IMR-90 (cell line): ENCODE measurements at regions not wholly inside any gene's neighbourhood (a gene's known extent, or its start where the extent isn't known, plus 50 kb on each side); places are given as distances from the start of the nearest gene placed in this dataset.

Experiments
- ATAC-seq: fragments of 200-7000 bp; cut with Tn5 transposase; 2 replicates; pipeline ENCODE4 v1.9.1; 2020; ENCODE audit warnings: low read depth, mild to moderate bottlenecking, moderate library complexity
- BruUV-seq: library from RNA; stranded (reverse); fragments of 400-500 nt; replicated peaks from 2 replicates; lab custom pipeline; 2021; lab: Mats Ljungman, UMichigan
- CTCF ChIA-PET: fragments of 300-600 bp; formaldehyde crosslinking; extraction: SDS; loops from one replicate; lab custom pipeline; 2021; ENCODE audit warnings: antibody characterized with exemption; lab: Yijun Ruan, JAX
- POLR2A ChIA-PET: fragments of 300-600 bp; sonication (Branson Sonifier 250); formaldehyde crosslinking; loops from one replicate; lab custom pipeline; 2022; ENCODE audit warnings: antibody characterized with exemption; ENCODE audit not compliant: unreplicated experiment; lab: Charles Lee
- DNase-seq: peaks from one replicate; pipeline ENCODE4 v3.0.0; 2013
- H2AFZ ChIP-seq: replicated peaks from 2 replicates; pipeline ENCODE3; 2013; ENCODE audit warnings: low read length, mild to moderate bottlenecking; ENCODE audit not compliant: poor library complexity
- H2AK5ac ChIP-seq: 2 replicates; pipeline ENCODE4 v1.6.1; 2013; ENCODE audit warnings: low read depth, low read length, inconsistent platforms
- H2AK9ac ChIP-seq: replicated peaks from 2 replicates; pipeline ENCODE3; 2013; ENCODE audit warnings: mild to moderate bottlenecking, low read depth, low read length, moderate library complexity; ENCODE audit not compliant: poor library complexity
- H2BK120ac ChIP-seq: 2 replicates; pipeline ENCODE4 v1.6.1; 2013; ENCODE audit warnings: low read depth, low read length, inconsistent platforms
- H2BK15ac ChIP-seq: 3 replicates; pipeline ENCODE4 v1.6.1; 2013; ENCODE audit warnings: low read depth, low read length, inconsistent platforms
- H2BK20ac ChIP-seq: 2 replicates; pipeline ENCODE4 v1.6.1; 2013; ENCODE audit warnings: low read depth, mild to moderate bottlenecking, inconsistent platforms, low read length, moderate library complexity
- H2BK5ac ChIP-seq: 2 replicates; pipeline ENCODE4 v1.6.1; 2013; ENCODE audit warnings: mild to moderate bottlenecking, low read depth, low read length, inconsistent platforms; ENCODE audit not compliant: poor library complexity, severe bottlenecking
- H3K14ac ChIP-seq: replicated peaks from 2 replicates; pipeline ENCODE4 v1.6.1; 2013; ENCODE audit warnings: low read depth, low read length, inconsistent platforms
- H3K18ac ChIP-seq: 2 replicates; pipeline ENCODE4 v1.6.1; 2013; ENCODE audit warnings: low read depth, low read length, control low read depth
- H3K23ac ChIP-seq: 2 replicates; pipeline ENCODE4 v1.6.1; 2013; ENCODE audit warnings: low read depth, low read length, inconsistent platforms
- H3K27ac ChIP-seq: 2 replicates; pipeline ENCODE4 v1.5.1; 2013; ENCODE audit warnings: mild to moderate bottlenecking, control low read depth, low read length; ENCODE audit not compliant: insufficient read depth
- H3K27me3 ChIP-seq: 2 replicates; pipeline ENCODE4 v1.6.1; 2013; ENCODE audit warnings: low read length; ENCODE audit not compliant: control insufficient read depth, insufficient read depth
- H3K36me3 ChIP-seq: 2 replicates; pipeline ENCODE4 v1.6.1; 2013; ENCODE audit warnings: low read length, mixed read lengths; ENCODE audit not compliant: control insufficient read depth, insufficient read depth
- H3K4ac ChIP-seq: 2 replicates; pipeline ENCODE4 v1.6.1; 2013; ENCODE audit warnings: low read depth, low read length, inconsistent platforms
- H3K4me1 ChIP-seq: 2 replicates; pipeline ENCODE4 v1.6.1; 2013; ENCODE audit warnings: low read length, mixed read lengths; ENCODE audit not compliant: control insufficient read depth, insufficient read depth
- H3K4me2 ChIP-seq: 2 replicates; pipeline ENCODE4 v1.6.1; 2013; ENCODE audit warnings: low read depth, mild to moderate bottlenecking, control low read depth, low read length, moderate library complexity
- H3K4me3 ChIP-seq: 2 replicates; pipeline ENCODE4 v1.5.1; 2013; ENCODE audit warnings: low read depth, mild to moderate bottlenecking, control low read depth, low read length, moderate library complexity; ENCODE audit not compliant: insufficient read depth
- H3K56ac ChIP-seq: 2 replicates; pipeline ENCODE4 v1.6.1; 2013; ENCODE audit warnings: low read length, inconsistent platforms; ENCODE audit not compliant: insufficient read depth; ENCODE audit errors: extremely low read depth
- H3K79me1 ChIP-seq, 2 experiments: 2 replicates each; pipeline ENCODE4 v1.6.1; 2013; ENCODE audit warnings: low read length in 2 of 2, inconsistent platforms in 1 of 2, low read depth in 1 of 2
- H3K9ac ChIP-seq: 2 replicates; pipeline ENCODE4 v1.6.1; 2013; ENCODE audit warnings: low read depth, low read length, control low read depth
- H3K9me1 ChIP-seq: 2 replicates; pipeline ENCODE4 v1.6.1; 2013; ENCODE audit warnings: low read length, inconsistent platforms; ENCODE audit not compliant: insufficient read depth
- H3K9me3 ChIP-seq: 2 replicates; pipeline ENCODE4 v1.6.1; 2013; ENCODE audit warnings: low read length; ENCODE audit not compliant: control insufficient read depth, insufficient read depth
- H4K20me1 ChIP-seq: 2 replicates; pipeline ENCODE4 v1.6.1; 2013; ENCODE audit warnings: low read length, inconsistent platforms; ENCODE audit not compliant: insufficient read depth
- H4K5ac ChIP-seq: 2 replicates; pipeline ENCODE4 v1.6.1; 2013; ENCODE audit warnings: mild to moderate bottlenecking, low read depth, low read length, control low read depth
- H4K8ac ChIP-seq, 2 experiments: 2 replicates each; pipeline ENCODE4 v1.6.1; 2013; ENCODE audit warnings: low read depth in 2 of 2, low read length in 2 of 2, control low read depth in 1 of 2, inconsistent platforms in 1 of 2
- H4K91ac ChIP-seq: 2 replicates; pipeline ENCODE4 v1.6.1; 2013; ENCODE audit warnings: low read depth, low read length, inconsistent platforms; ENCODE audit not compliant: insufficient read depth
- BHLHE40 ChIP-seq: fragments of 150-350 bp; IDR thresholded peaks from 2 replicates; pipeline ENCODE4 v1.6.1; 2016; ENCODE audit warnings: mild to moderate bottlenecking, low read depth, low read length
- CEBPB ChIP-seq: IDR thresholded peaks from 2 replicates; pipeline ENCODE4 v1.6.1; 2012; ENCODE audit warnings: low read depth, low read length, improper control_type of control experiment
- CHD1 ChIP-seq: IDR thresholded peaks from 2 replicates; pipeline ENCODE4 v1.6.1; 2012; ENCODE audit warnings: low read depth, low read length, improper control_type of control experiment
- ELK1 ChIP-seq: fragments of 150-350 bp; IDR thresholded peaks from 2 replicates; pipeline ENCODE4 v1.6.1; 2016; ENCODE audit warnings: low read depth, mild to moderate bottlenecking, low read length, moderate library complexity, borderline replicate concordance
- FOS ChIP-seq: fragments of 150-350 bp; IDR thresholded peaks from 2 replicates; pipeline ENCODE4 v1.6.1; 2016; ENCODE audit warnings: low read depth, low read length
- MAFK ChIP-seq: IDR thresholded peaks from 2 replicates; pipeline ENCODE4 v1.6.1; 2012; ENCODE audit warnings: low read depth, low read length, improper control_type of control experiment
- MAZ ChIP-seq: IDR thresholded peaks from 2 replicates; pipeline ENCODE4 v1.6.1; 2012; ENCODE audit warnings: low read depth, mild to moderate bottlenecking, low read length, improper control_type of control experiment, moderate library complexity, borderline replicate concordance
- MXI1 ChIP-seq: IDR thresholded peaks from 2 replicates; pipeline ENCODE4 v1.6.1; 2012; ENCODE audit warnings: low read depth, mild to moderate bottlenecking, low read length, moderate library complexity, borderline replicate concordance
- NFE2L2 ChIP-seq: fragments of 150-350 bp; IDR thresholded peaks from 2 replicates; pipeline ENCODE4 v1.6.1; 2016; ENCODE audit warnings: low read depth, mild to moderate bottlenecking, low read length
- POLR2A ChIP-seq: IDR thresholded peaks from 2 replicates; pipeline ENCODE4 v1.6.1; 2012; ENCODE audit warnings: mild to moderate bottlenecking, low read depth, low read length
- RAD21 ChIP-seq: IDR thresholded peaks from 2 replicates; pipeline ENCODE4 v1.6.1; 2012; ENCODE audit warnings: low read length, improper control_type of control experiment
- RCOR1 ChIP-seq: IDR thresholded peaks from 2 replicates; pipeline ENCODE4 v1.6.1; 2012; ENCODE audit warnings: mild to moderate bottlenecking, low read length, improper control_type of control experiment; ENCODE audit not compliant: insufficient replicate concordance
- RFX5 ChIP-seq: IDR thresholded peaks from 2 replicates; pipeline ENCODE4 v1.8.0; 2012; ENCODE audit warnings: low read depth, mild to moderate bottlenecking, low read length, moderate library complexity
- SMC3 ChIP-seq: fragments of 150-350 bp; IDR thresholded peaks from 2 replicates; pipeline ENCODE4 v1.6.1; 2016; ENCODE audit warnings: low read depth, mild to moderate bottlenecking, antibody characterized with exemption, low read length, moderate library complexity
- USF2 ChIP-seq: fragments of 150-350 bp; IDR thresholded peaks from 2 replicates; pipeline ENCODE4 v1.6.1; 2017; ENCODE audit warnings: mild to moderate bottlenecking, antibody characterized with exemption, low read length, low read depth
- WGBS, 2 experiments: methylation state at CpG; one replicate each; pipeline versions ENCODE4 v1.1.5 to v1.1.7; 2013; ENCODE audit warnings: missing lambda C conversion rate in 2 of 2; ENCODE audit not compliant: insufficient read length in 1 of 2; ENCODE audit errors: extremely low coverage in 2 of 2; 5-methylcytosine and 5-hydroxymethylcytosine counted together
- dilution Hi-C: fragments of 300-500 bp; cut with HindIII; formaldehyde crosslinking; loops from one replicate; pipeline ENCODE4 v1.14.3; 2018; ENCODE audit warnings: low sequenced_read_pairs; ENCODE audit not compliant: unreplicated experiment
- in situ Hi-C: fragments of 300-500 bp; cut with MboI; formaldehyde crosslinking; loops from 3 replicates; pipeline ENCODE4 v1.14.3; 2019; ENCODE audit warnings: low sequenced_read_pairs, inconsistent platforms, mixed read lengths
- intact Hi-C: fragments of 100-400 bp; cut with micrococcal nuclease; formaldehyde crosslinking; loops from 2 replicates; pipeline ENCODE4 v1.10.0; 2022
- TF ChIP-seq, protein P1 (sequence below): conservative IDR thresholded peaks from 2 replicates; pipeline ENCODE4 v1.5.1; 2012; ENCODE audit warnings: mild to moderate bottlenecking, low read depth, low read length, improper control_type of control experiment

DNA sequence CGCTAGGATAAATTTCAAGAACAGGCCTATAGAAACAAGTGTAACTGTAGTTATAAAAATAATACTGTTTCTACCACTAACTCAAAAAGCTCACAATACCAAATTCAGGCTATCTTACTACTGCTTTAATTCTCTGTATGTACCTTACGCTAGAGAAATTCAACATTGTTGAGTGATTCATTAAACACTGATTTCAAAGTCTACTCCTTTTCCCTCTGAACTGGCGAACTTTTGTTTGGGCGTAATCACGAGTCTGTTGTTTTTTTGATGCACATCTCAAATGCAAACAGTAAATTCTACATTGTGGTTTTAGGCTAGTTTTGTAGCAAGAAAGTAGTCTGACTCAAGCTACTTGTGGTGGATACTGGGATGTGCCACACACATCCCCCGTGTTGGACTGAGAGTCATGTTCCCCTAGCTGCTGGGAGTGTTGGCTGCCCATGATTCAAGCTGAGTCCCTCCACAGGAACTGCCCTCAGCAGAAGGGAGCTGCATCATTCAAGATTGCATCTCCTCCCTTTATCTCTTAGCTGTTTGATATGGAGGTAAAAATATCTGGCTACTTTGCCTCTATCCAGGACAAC, 406.1 kb downstream of the RAPGEF2 start:
- H3K9ac ChIP-seq = no peak overlapping the region
- no peak overlapping the region for H3K4me3 ChIP-seq
- H2AK5ac ChIP-seq = no peak overlapping the region
- ChIA-PET POLR2A (no interaction called here), CTCF (no interaction called here)
- no peaks in the 10 kb centered on the region for H3K9me3 ChIP-seq
- no peaks in the 10 kb centered on the region for H3K36me3 ChIP-seq
- H3K23ac ChIP-seq = no peak overlapping the region
- H2BK5ac ChIP-seq = no peak overlapping the region
- no peak overlapping the region for H3K56ac ChIP-seq
- H2BK20ac ChIP-seq = no peak overlapping the region
- no peak overlapping the region for H3K27ac ChIP-seq
- no peak overlapping the region for H2BK120ac ChIP-seq
- no peaks in the 10 kb centered on the region for H3K79me1 ChIP-seq
- no peak overlapping the region for H2BK15ac ChIP-seq
- dilution Hi-C loops = no loop called here
- no TSS peak for BruUV-seq
- no peak for TF ChIP-seq RFX5
- TF ChIP-seq CEBPB = no peak
- TF ChIP-seq ELK1 = no peak
- TF ChIP-seq RCOR1 = no peak
- no peak for TF ChIP-seq POLR2A
- TF ChIP-seq SMC3 = no peak
- no peak for TF ChIP-seq BHLHE40
- no peak for TF ChIP-seq MAFK
- TF ChIP-seq FOS = no peak
- TF ChIP-seq MXI1 = no peak
- no peak for TF ChIP-seq CHD1
- no peak for TF ChIP-seq MAZ
- TF ChIP-seq, protein P1, sequence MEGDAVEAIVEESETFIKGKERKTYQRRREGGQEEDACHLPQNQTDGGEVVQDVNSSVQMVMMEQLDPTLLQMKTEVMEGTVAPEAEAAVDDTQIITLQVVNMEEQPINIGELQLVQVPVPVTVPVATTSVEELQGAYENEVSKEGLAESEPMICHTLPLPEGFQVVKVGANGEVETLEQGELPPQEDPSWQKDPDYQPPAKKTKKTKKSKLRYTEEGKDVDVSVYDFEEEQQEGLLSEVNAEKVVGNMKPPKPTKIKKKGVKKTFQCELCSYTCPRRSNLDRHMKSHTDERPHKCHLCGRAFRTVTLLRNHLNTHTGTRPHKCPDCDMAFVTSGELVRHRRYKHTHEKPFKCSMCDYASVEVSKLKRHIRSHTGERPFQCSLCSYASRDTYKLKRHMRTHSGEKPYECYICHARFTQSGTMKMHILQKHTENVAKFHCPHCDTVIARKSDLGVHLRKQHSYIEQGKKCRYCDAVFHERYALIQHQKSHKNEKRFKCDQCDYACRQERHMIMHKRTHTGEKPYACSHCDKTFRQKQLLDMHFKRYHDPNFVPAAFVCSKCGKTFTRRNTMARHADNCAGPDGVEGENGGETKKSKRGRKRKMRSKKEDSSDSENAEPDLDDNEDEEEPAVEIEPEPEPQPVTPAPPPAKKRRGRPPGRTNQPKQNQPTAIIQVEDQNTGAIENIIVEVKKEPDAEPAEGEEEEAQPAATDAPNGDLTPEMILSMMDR = no peak
- TF ChIP-seq NFE2L2 = no peak
- no peak for TF ChIP-seq RAD21
- TF ChIP-seq USF2 = no peak
- H4K8ac ChIP-seq = no peak overlapping the region
- no peak for ATAC-seq
- in situ Hi-C loops = no loop called here
- no peak overlapping the region for H2AFZ ChIP-seq
- H3K18ac ChIP-seq = no peak overlapping the region
- no peak overlapping the region for H4K5ac ChIP-seq
- H3K14ac ChIP-seq = no peak overlapping the region
- H3K4me2 ChIP-seq = no peak overlapping the region
- no peaks in the 10 kb centered on the region; the same call in none of the 2 replicates for H3K27me3 ChIP-seq
- H2AK9ac ChIP-seq = no peak overlapping the region
- no peaks in the 10 kb centered on the region for H3K4me1 ChIP-seq
- no peaks in the 10 kb centered on the region for H4K20me1 ChIP-seq
- WGBS, 2 experiments = 40% methylated on average over 1 of the region's 6 CpGs; no CpG with 5 or more reads in 1 of the 2 experiments
- no peak for DNase-seq
- no peak overlapping the region for H4K91ac ChIP-seq
- intact Hi-C loops = no loop called here
- no peaks in the 10 kb centered on the region for H3K9me1 ChIP-seq
- no peak overlapping the region for H3K4ac ChIP-seq
